Mesenchymal stem cell (in vitro differentiated cells and primary cell): ENCODE measurements at regions not wholly inside any gene's neighbourhood (a gene's known extent, or its start where the extent isn't known, plus 50 kb on each side); places are given as distances from the start of the nearest gene placed in this dataset.

Experiments used
- DNase-seq: peaks from one replicate; pipeline ENCODE4 v3.0.0-alpha.2; 2013
- H2AFZ ChIP-seq: one replicate; pipeline ENCODE4 v1.6.1; 2013; ENCODE audit warnings: low read depth, mild to moderate bottlenecking, control low read depth, inconsistent platforms, low read length, moderate library complexity
- H2AK5ac ChIP-seq: 2 replicates; pipeline ENCODE4 v1.6.1; 2013; ENCODE audit warnings: low read length, moderate library complexity, mild to moderate bottlenecking, inconsistent platforms; ENCODE audit not compliant: severe bottlenecking
- H2BK120ac ChIP-seq: one replicate; pipeline ENCODE4 v1.6.1; 2013; ENCODE audit warnings: low read depth, mild to moderate bottlenecking, inconsistent platforms, low read length, moderate library complexity
- H2BK12ac ChIP-seq, 2 experiments: one replicate each; pipeline ENCODE4 v1.6.1; 2013; ENCODE audit warnings: inconsistent platforms in 2 of 2, low read length in 2 of 2, mild to moderate bottlenecking in 2 of 2, moderate library complexity in 2 of 2, control low read depth in 1 of 2
- H2BK15ac ChIP-seq: one replicate; pipeline ENCODE4 v1.6.1; 2013; ENCODE audit warnings: mild to moderate bottlenecking, low read depth, inconsistent platforms; ENCODE audit not compliant: poor library complexity, severe bottlenecking
- H2BK5ac ChIP-seq: 2 replicates; pipeline ENCODE4 v1.6.1; 2013; ENCODE audit warnings: low read depth, mild to moderate bottlenecking, low read length, control low read depth, inconsistent platforms; ENCODE audit not compliant: poor library complexity, severe bottlenecking
- H3K14ac ChIP-seq, 2 experiments: one replicate each; pipeline ENCODE4 v1.6.1; 2013; ENCODE audit warnings: inconsistent platforms in 2 of 2, low read length in 2 of 2, control low read depth in 1 of 2, mild to moderate bottlenecking in 1 of 2, moderate library complexity in 1 of 2
- H3K18ac ChIP-seq, 2 experiments: one replicate each; pipeline ENCODE4 v1.6.1; 2013; ENCODE audit warnings: inconsistent platforms in 2 of 2, low read length in 2 of 2, control low read depth in 1 of 2, low read depth in 1 of 2, mild to moderate bottlenecking in 1 of 2
- H3K23ac ChIP-seq, 2 experiments: one replicate each; pipeline ENCODE4 v1.6.1; 2013; ENCODE audit warnings: inconsistent platforms in 2 of 2, low read length in 2 of 2, mild to moderate bottlenecking in 2 of 2, moderate library complexity in 2 of 2, control low read depth in 1 of 2
- H3K27ac ChIP-seq: 2 replicates; pipeline ENCODE4 v1.5.1; 2013; ENCODE audit warnings: mild to moderate bottlenecking, moderate library complexity, low read length, control low read depth, inconsistent platforms; ENCODE audit not compliant: poor library complexity, severe bottlenecking
- H3K27me3 ChIP-seq, 2 experiments: 2 replicates each; pipeline versions ENCODE4 v1.6.1 to v1.7.0; 2013; ENCODE audit warnings: low read length in 2 of 2, mild to moderate bottlenecking in 2 of 2, moderate library complexity in 2 of 2, control low read depth in 1 of 2, inconsistent platforms in 1 of 2; ENCODE audit not compliant: control insufficient read depth in 1 of 2, insufficient read depth in 1 of 2
- H3K36me3 ChIP-seq, 2 experiments: 2 replicates each; pipeline versions ENCODE4 v1.6.1 to v1.7.0; 2013; ENCODE audit warnings: low read length in 2 of 2, control low read depth in 1 of 2, inconsistent platforms in 1 of 2, low read depth in 1 of 2, mild to moderate bottlenecking in 1 of 2; ENCODE audit not compliant: insufficient read depth in 2 of 2, control insufficient read depth in 1 of 2
- H3K4ac ChIP-seq, 2 experiments: one replicate each; pipeline ENCODE4 v1.6.1; 2013; ENCODE audit warnings: inconsistent platforms in 2 of 2, low read length in 2 of 2, mild to moderate bottlenecking in 2 of 2, moderate library complexity in 2 of 2, control low read depth in 1 of 2, low read depth in 1 of 2
- H3K4me1 ChIP-seq: 2 replicates; pipeline ENCODE4 v1.6.1; 2013; ENCODE audit warnings: low read depth, low read length, control low read depth; ENCODE audit not compliant: control insufficient read depth, insufficient read depth
- H3K4me2 ChIP-seq: 2 replicates; pipeline ENCODE4 v1.6.1; 2013; ENCODE audit warnings: low read length, mild to moderate bottlenecking, inconsistent platforms; ENCODE audit not compliant: poor library complexity, severe bottlenecking
- H3K4me3 ChIP-seq, 2 experiments: 2 replicates each; pipeline versions ENCODE4 v1.5.1 to v1.7.0; 2013; ENCODE audit warnings: low read length in 2 of 2, mild to moderate bottlenecking in 2 of 2, control low read depth in 1 of 2, low read depth in 1 of 2; ENCODE audit not compliant: insufficient read depth in 1 of 2
- H3K79me1 ChIP-seq: replicated peaks from 2 replicates; pipeline ENCODE4 v1.6.1; 2013; ENCODE audit warnings: mild to moderate bottlenecking, control low read depth, low read length, inconsistent platforms; ENCODE audit not compliant: poor library complexity, severe bottlenecking
- H3K9ac ChIP-seq: 2 replicates; pipeline ENCODE4 v1.7.0; 2013; ENCODE audit warnings: mild to moderate bottlenecking, low read length, moderate library complexity
- H3K9me3 ChIP-seq: 2 replicates; pipeline ENCODE4 v1.7.0; 2013; ENCODE audit warnings: mild to moderate bottlenecking, low read length; ENCODE audit not compliant: control insufficient read depth
- H4K8ac ChIP-seq: one replicate; pipeline ENCODE4 v1.6.1; 2013; ENCODE audit warnings: inconsistent platforms, mild to moderate bottlenecking, low read length, moderate library complexity
- H4K91ac ChIP-seq: one replicate; pipeline ENCODE4 v1.6.1; 2013; ENCODE audit warnings: mild to moderate bottlenecking, low read length, inconsistent platforms
- WGBS: methylation state at CpG from one replicate; pipeline ENCODE4 v1.1.7; 2013; ENCODE audit warnings: mixed read lengths; 5-methylcytosine and 5-hydroxymethylcytosine counted together

DNA sequence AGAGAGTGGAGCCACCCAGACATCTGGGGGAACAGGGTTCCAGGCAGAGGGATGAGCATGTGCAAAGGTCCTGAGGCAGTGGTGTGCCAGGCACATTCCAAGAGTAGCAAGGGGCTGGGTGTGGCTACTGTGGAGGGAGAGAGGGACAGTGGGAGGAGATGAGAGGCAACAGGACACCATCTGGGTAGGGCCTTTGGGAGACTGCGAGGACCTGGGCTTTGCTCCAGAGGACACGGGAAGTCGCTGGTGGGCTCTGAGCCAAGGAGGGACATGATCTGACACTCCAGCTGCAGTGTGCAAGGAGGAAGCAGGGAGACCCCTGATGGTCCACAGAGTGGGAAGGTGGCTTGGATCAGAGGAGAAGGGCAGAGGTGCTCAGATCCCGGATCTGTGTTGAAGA is 56.7 kb upstream of the MED9 start:
- no peak overlapping the region for H3K27ac ChIP-seq
- H4K8ac ChIP-seq, result no peak overlapping the region
- no peak overlapping the region for H2AFZ ChIP-seq
- no peaks in the 10 kb centered on the region for H3K27me3 ChIP-seq
- WGBS, result 96% methylated on average over 3 of the region's 4 CpGs
- H2BK120ac ChIP-seq, result no peak overlapping the region
- H3K9me3 ChIP-seq, result no peaks in the 10 kb centered on the region
- no peaks in the 10 kb centered on the region for H3K36me3 ChIP-seq
- peak overlapping the region in 1 of 2 experiments; percentile 16 for H3K4me3 ChIP-seq
- H2AK5ac ChIP-seq, result no peak overlapping the region
- no peak overlapping the region for H2BK15ac ChIP-seq
- peaks cover 4% of the 10 kb centered on the region for H3K4me1 ChIP-seq
- peak overlapping the region; percentile 31 for H3K9ac ChIP-seq
- H3K14ac ChIP-seq, result no peak overlapping the region
- H2BK12ac ChIP-seq, result no peak overlapping the region
- no peak overlapping the region for H3K23ac ChIP-seq
- no peaks in the 10 kb centered on the region for H3K79me1 ChIP-seq
- H4K91ac ChIP-seq, result no peak overlapping the region
- no peak for DNase-seq
- no peak overlapping the region for H2BK5ac ChIP-seq
- H3K4ac ChIP-seq, result no peak overlapping the region
- H3K4me2 ChIP-seq, result no peak overlapping the region
- no peak overlapping the region for H3K18ac ChIP-seq

DNA sequence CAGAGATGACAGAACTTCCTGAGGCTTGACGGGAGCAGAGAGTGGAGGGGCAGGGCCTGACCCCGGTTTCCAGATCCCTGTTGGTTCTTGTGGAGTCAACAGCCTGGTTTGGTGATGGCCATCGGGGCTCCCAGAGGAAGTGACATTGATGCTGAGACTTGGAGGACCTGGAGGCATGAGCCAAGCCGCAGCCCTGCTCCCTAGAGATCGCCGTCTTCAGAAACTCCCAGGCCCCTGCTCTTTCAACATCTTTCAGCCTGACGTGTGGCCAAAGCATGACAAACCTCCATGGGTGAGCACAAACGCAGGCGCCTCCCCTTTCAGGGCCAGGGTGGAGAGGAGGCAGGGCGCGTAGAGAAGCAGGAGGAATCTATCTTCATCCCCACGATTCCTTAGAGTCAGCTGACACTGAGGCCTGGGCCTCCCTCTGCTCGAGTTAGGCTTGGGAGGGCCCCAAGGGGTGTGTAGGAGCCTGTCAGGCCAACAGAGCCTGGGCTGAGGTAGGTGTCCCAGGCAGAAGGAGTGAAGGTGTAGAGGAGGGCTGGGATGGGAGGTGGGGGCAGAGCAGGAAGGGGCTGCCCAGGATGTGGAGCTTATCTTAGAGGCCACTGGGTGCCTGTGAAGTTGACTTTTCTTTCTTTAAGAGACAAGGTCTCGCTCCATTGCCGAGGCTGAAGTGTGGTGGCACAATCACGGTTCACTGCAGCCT is 56.1 kb upstream of the MED9 start:
- no peak overlapping the region for H2BK12ac ChIP-seq
- H2BK15ac ChIP-seq, result no peak overlapping the region
- no peak overlapping the region for H4K91ac ChIP-seq
- peak overlapping the region in 1 of 2 experiments; percentile 16 for H3K4me3 ChIP-seq
- H3K4me2 ChIP-seq, result no peak overlapping the region
- 88% methylated on average over 16 of the region's 16 CpGs for WGBS
- no peaks in the 10 kb centered on the region for H3K79me1 ChIP-seq
- no peaks in the 10 kb centered on the region for H3K9me3 ChIP-seq
- H2AK5ac ChIP-seq, result no peak overlapping the region
- H2AFZ ChIP-seq, result no peak overlapping the region
- H3K36me3 ChIP-seq, result no peaks in the 10 kb centered on the region
- no peak for DNase-seq
- H3K27me3 ChIP-seq, result no peaks in the 10 kb centered on the region
- no peak overlapping the region for H4K8ac ChIP-seq
- H3K27ac ChIP-seq, result no peak overlapping the region
- no peak overlapping the region for H3K14ac ChIP-seq
- H3K18ac ChIP-seq, result no peak overlapping the region
- peaks cover 4% of the 10 kb centered on the region for H3K4me1 ChIP-seq
- peak overlapping the region; percentile 84 for H3K9ac ChIP-seq
- H2BK120ac ChIP-seq, result no peak overlapping the region
- H3K23ac ChIP-seq, result no peak overlapping the region
- no peak overlapping the region for H2BK5ac ChIP-seq
- no peak overlapping the region for H3K4ac ChIP-seq

DNA sequence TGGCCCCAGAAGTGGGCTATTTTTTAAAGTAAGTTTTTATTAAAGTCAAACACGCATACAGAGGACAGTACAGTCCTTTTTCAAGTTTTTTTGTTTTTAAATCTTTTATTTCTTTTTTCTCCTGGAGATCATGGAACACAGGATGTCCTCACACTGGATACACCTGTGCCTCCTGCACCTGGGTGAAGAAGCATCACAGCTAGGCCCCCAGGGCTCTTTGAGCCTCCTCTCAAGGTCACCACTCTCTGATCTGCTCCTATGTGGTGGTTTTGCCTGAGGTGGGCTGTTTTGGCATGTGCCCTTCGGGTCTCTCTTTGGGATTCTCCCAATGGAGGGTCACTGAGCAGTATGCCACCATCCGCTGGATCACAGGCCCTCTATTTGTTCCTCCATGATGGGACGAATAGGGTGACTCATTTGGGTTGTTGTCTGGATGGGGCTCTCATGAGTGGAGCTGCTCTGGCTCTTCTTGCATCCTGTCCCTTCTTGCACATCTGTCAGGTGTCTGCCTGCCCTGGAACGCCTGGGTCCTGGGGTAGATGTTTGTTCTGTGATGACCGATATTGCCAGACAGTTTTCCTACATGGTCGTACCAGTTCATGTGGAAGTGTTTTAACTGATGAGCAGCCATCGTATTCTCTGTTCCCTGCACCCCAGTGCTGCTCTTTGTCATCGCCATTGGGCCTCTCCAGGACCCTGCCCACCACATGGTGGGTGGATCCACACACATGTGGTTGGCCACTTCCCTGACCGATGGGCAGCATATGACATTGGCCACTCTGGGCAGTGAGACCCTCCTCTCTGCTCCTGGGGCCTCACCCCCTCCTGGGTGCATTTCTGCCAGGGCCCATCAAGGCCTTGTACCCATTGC is 55.2 kb upstream of the MED9 start:
- Histone ChIP-seq H3K4ac (no peak overlapping the region), H3K36me3 (no peaks in the 10 kb centered on the region), H4K91ac (no peak overlapping the region), H3K9ac (peak overlapping the region; percentile 84), H2BK15ac (no peak overlapping the region), H3K4me2 (no peak overlapping the region), H3K4me3 (no peak overlapping the region), H3K27ac (no peak overlapping the region), H2AFZ (no peak overlapping the region), H4K8ac (no peak overlapping the region), H2BK5ac (no peak overlapping the region), H3K18ac (no peak overlapping the region), H3K9me3 (no peaks in the 10 kb centered on the region), H2BK120ac (no peak overlapping the region), H2AK5ac (no peak overlapping the region), H3K27me3 (peaks cover 0 to 3% of the 10 kb centered on the region in 2 experiments), H2BK12ac (no peak overlapping the region), H3K23ac (no peak overlapping the region), H3K14ac (no peak overlapping the region), H3K79me1 (no peaks in the 10 kb centered on the region), H3K4me1 (peaks cover under 1% of the 10 kb centered on the region)
- WGBS, result 89% methylated on average over 10 of the region's 10 CpGs
- no peak for DNase-seq

DNA sequence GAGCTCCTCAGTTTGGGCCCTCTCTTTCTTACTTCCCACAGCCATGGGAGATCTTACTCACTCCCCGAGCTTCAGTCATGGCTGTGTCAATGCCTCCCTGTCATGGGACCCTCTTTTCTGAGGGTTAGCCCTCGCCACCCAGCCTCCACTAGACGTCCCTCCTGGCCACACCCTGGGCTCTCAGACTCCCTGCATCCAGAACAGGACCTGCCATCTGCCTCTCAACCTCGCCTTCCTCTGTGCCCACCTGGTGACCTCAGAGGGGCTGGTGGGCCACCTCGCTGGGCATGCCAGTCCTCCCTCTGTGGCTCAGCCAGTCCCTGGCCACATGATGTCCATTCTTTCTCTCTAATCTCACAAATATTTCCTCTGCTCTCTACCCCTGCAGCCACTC is 54.6 kb upstream of the MED9 start:
- Histone ChIP-seq H2BK12ac (no peak overlapping the region), H4K91ac (no peak overlapping the region), H2BK15ac (no peak overlapping the region), H3K18ac (no peak overlapping the region), H2BK5ac (no peak overlapping the region), H3K27me3 (peaks cover 0 to 5% of the 10 kb centered on the region in 2 experiments), H2AK5ac (no peak overlapping the region), H3K27ac (no peak overlapping the region), H3K79me1 (no peaks in the 10 kb centered on the region), H4K8ac (no peak overlapping the region), H2AFZ (no peak overlapping the region), H3K4me3 (no peak overlapping the region), H3K23ac (no peak overlapping the region), H3K14ac (no peak overlapping the region), H3K9me3 (no peaks in the 10 kb centered on the region), H3K9ac (no peak overlapping the region), H3K4me2 (no peak overlapping the region), H2BK120ac (no peak overlapping the region), H3K36me3 (no peaks in the 10 kb centered on the region), H3K4me1 (no peaks in the 10 kb centered on the region), H3K4ac (no peak overlapping the region)
- WGBS, result 65% methylated on average over 5 of the region's 5 CpGs
- DNase-seq, result no peak
